ENCODE measurements at regions not wholly inside any gene's neighbourhood (a gene's known extent, or its start where the extent isn't known, plus 50 kb on each side); places are given as distances from the start of the nearest gene placed in this dataset.
A peak's percentile ranks its signal among the peaks of the same experiment; 100 is the strongest.
"Not testable (repeated sequence)": the region's sequence is repeated elsewhere in the genome, so short reads cannot be mapped to it uniquely, and the experiment has no call there.

GRCh38 chr15:77930490-77930889 is 147.0 kb downstream of the TBC1D2B start:
- H3K4me1 ChIP-seq (ENCODE audit: control insufficient read depth in 5 of 5, insufficient read depth in 5 of 5, low read length in 5 of 5); H3K27me3 ChIP-seq (ENCODE audit: control insufficient read depth in 5 of 5, insufficient read depth in 4 of 5, low read length in 5 of 5); H3K27ac ChIP-seq (ENCODE audit: low read depth, low read length); H3K9me3 ChIP-seq (ENCODE audit: control insufficient read depth in 5 of 5, low read length in 5 of 5); H3K4me3 ChIP-seq (ENCODE audit: low read depth in 1 of 5, low read length in 5 of 5); H3K9ac ChIP-seq (ENCODE audit: low read length in 5 of 5); H3K36me3 ChIP-seq (ENCODE audit: control insufficient read depth in 5 of 5, insufficient read depth in 5 of 5, low read length in 5 of 5): not testable (repeated sequence)

GRCh38 chr15:77926789-77927188 is 150.7 kb downstream of the TBC1D2B start:
- H3K9me3 ChIP-seq (ENCODE audit: control insufficient read depth in 5 of 5, low read length in 5 of 5); H3K27me3 ChIP-seq (ENCODE audit: control insufficient read depth in 5 of 5, insufficient read depth in 4 of 5, low read length in 5 of 5); H3K4me1 ChIP-seq (ENCODE audit: control insufficient read depth in 5 of 5, insufficient read depth in 5 of 5, low read length in 5 of 5); H3K36me3 ChIP-seq (ENCODE audit: control insufficient read depth in 5 of 5, insufficient read depth in 5 of 5, low read length in 5 of 5); H3K9ac ChIP-seq (ENCODE audit: low read length in 5 of 5); H3K27ac ChIP-seq (ENCODE audit: low read depth, low read length); H3K4me3 ChIP-seq (ENCODE audit: low read depth in 1 of 5, low read length in 5 of 5): not testable (repeated sequence)

GRCh38 chr15:77926296-77926695 is 151.2 kb downstream of the TBC1D2B start:
- not testable (repeated sequence) for H3K4me3 ChIP-seq (ENCODE audit: low read depth in 1 of 5, low read length in 5 of 5); H3K9me3 ChIP-seq (ENCODE audit: control insufficient read depth in 5 of 5, low read length in 5 of 5); H3K27me3 ChIP-seq (ENCODE audit: control insufficient read depth in 5 of 5, insufficient read depth in 4 of 5, low read length in 5 of 5); H3K36me3 ChIP-seq (ENCODE audit: control insufficient read depth in 5 of 5, insufficient read depth in 5 of 5, low read length in 5 of 5); H3K4me1 ChIP-seq (ENCODE audit: control insufficient read depth in 5 of 5, insufficient read depth in 5 of 5, low read length in 5 of 5); H3K27ac ChIP-seq (ENCODE audit: low read depth, low read length); H3K9ac ChIP-seq (ENCODE audit: low read length in 5 of 5)

GRCh38 chr15:77925101-77925500 is 152.4 kb downstream of the TBC1D2B start:
- H3K27ac ChIP-seq (ENCODE audit: low read depth, low read length); H3K9ac ChIP-seq (ENCODE audit: low read length in 5 of 5); H3K36me3 ChIP-seq (ENCODE audit: control insufficient read depth in 5 of 5, insufficient read depth in 5 of 5, low read length in 5 of 5); H3K4me1 ChIP-seq (ENCODE audit: control insufficient read depth in 5 of 5, insufficient read depth in 5 of 5, low read length in 5 of 5); H3K4me3 ChIP-seq (ENCODE audit: low read depth in 1 of 5, low read length in 5 of 5); H3K9me3 ChIP-seq (ENCODE audit: control insufficient read depth in 5 of 5, low read length in 5 of 5); H3K27me3 ChIP-seq (ENCODE audit: control insufficient read depth in 5 of 5, insufficient read depth in 4 of 5, low read length in 5 of 5): not testable (repeated sequence)

GRCh38 chr15:77921664-77922063 is 155.8 kb downstream of the TBC1D2B start:
- Histone ChIP-seq H3K9ac (ENCODE audit: low read length in 5 of 5) (no peak overlapping the region), H3K4me1 (ENCODE audit: control insufficient read depth in 5 of 5, insufficient read depth in 5 of 5, low read length in 5 of 5) (no peaks in the 10 kb centered on the region), H3K27ac (ENCODE audit: low read depth, low read length) (no peak overlapping the region), H3K36me3 (ENCODE audit: control insufficient read depth in 5 of 5, insufficient read depth in 5 of 5, low read length in 5 of 5) (no peaks in the 10 kb centered on the region), H3K9me3 (ENCODE audit: control insufficient read depth in 5 of 5, low read length in 5 of 5) (no peaks in the 10 kb centered on the region), H3K4me3 (ENCODE audit: low read depth in 1 of 5, low read length in 5 of 5) (no peak overlapping the region), H3K27me3 (ENCODE audit: control insufficient read depth in 5 of 5, insufficient read depth in 4 of 5, low read length in 5 of 5) (peaks cover 0 to 4% (median 0%) of the 10 kb centered on the region in 5 donors)

GRCh38 chr15:77916966-77917635 is 160.4 kb downstream of the TBC1D2B start:
- not testable (repeated sequence) for H3K4me1 ChIP-seq (ENCODE audit: control insufficient read depth in 5 of 5, insufficient read depth in 5 of 5, low read length in 5 of 5); H3K27me3 ChIP-seq (ENCODE audit: control insufficient read depth in 5 of 5, insufficient read depth in 4 of 5, low read length in 5 of 5); H3K27ac ChIP-seq (ENCODE audit: low read depth, low read length); H3K4me3 ChIP-seq (ENCODE audit: low read depth in 1 of 5, low read length in 5 of 5); H3K36me3 ChIP-seq (ENCODE audit: control insufficient read depth in 5 of 5, insufficient read depth in 5 of 5, low read length in 5 of 5); H3K9ac ChIP-seq (ENCODE audit: low read length in 5 of 5); H3K9me3 ChIP-seq (ENCODE audit: control insufficient read depth in 5 of 5, low read length in 5 of 5)

GRCh38 chr15:77915961-77916330 is 161.6 kb downstream of the TBC1D2B start:
- H3K36me3 ChIP-seq (ENCODE audit: control insufficient read depth in 5 of 5, insufficient read depth in 5 of 5, low read length in 5 of 5); H3K27ac ChIP-seq (ENCODE audit: low read depth, low read length); H3K4me1 ChIP-seq (ENCODE audit: control insufficient read depth in 5 of 5, insufficient read depth in 5 of 5, low read length in 5 of 5); H3K27me3 ChIP-seq (ENCODE audit: control insufficient read depth in 5 of 5, insufficient read depth in 4 of 5, low read length in 5 of 5); H3K4me3 ChIP-seq (ENCODE audit: low read depth in 1 of 5, low read length in 5 of 5); H3K9me3 ChIP-seq (ENCODE audit: control insufficient read depth in 5 of 5, low read length in 5 of 5); H3K9ac ChIP-seq (ENCODE audit: low read length in 5 of 5): not testable (repeated sequence)

- peaks cover 0 to 4% (median 0%) of the 10 kb centered on the region in 5 donors for H3K27me3 ChIP-seq (ENCODE audit: control insufficient read depth in 5 of 5, insufficient read depth in 4 of 5, low read length in 5 of 5)
- H3K4me3 ChIP-seq (ENCODE audit: low read depth in 1 of 5, low read length in 5 of 5), result no peak overlapping the region
- H3K4me1 ChIP-seq (ENCODE audit: control insufficient read depth in 5 of 5, insufficient read depth in 5 of 5, low read length in 5 of 5), result peaks cover 0 to 2% (median 0%) of the 10 kb centered on the region in 5 donors
- H3K9ac ChIP-seq (ENCODE audit: low read length in 5 of 5), result no peak overlapping the region
- H3K27ac ChIP-seq (ENCODE audit: low read depth, low read length), result no peak overlapping the region
- H3K9me3 ChIP-seq (ENCODE audit: control insufficient read depth in 5 of 5, low read length in 5 of 5), result no peaks in the 10 kb centered on the region
- H3K36me3 ChIP-seq (ENCODE audit: control insufficient read depth in 5 of 5, insufficient read depth in 5 of 5, low read length in 5 of 5), result no peaks in the 10 kb centered on the region
These were observed 162.1 kb downstream of the TBC1D2B start for GRCh38 chr15:77915261-77915960.

GRCh38 chr15:77914531-77914930 is 163.0 kb downstream of the TBC1D2B start:
- not testable (repeated sequence) for H3K27ac ChIP-seq (ENCODE audit: low read depth, low read length); H3K4me1 ChIP-seq (ENCODE audit: control insufficient read depth in 5 of 5, insufficient read depth in 5 of 5, low read length in 5 of 5); H3K27me3 ChIP-seq (ENCODE audit: control insufficient read depth in 5 of 5, insufficient read depth in 4 of 5, low read length in 5 of 5); H3K36me3 ChIP-seq (ENCODE audit: control insufficient read depth in 5 of 5, insufficient read depth in 5 of 5, low read length in 5 of 5); H3K9me3 ChIP-seq (ENCODE audit: control insufficient read depth in 5 of 5, low read length in 5 of 5); H3K4me3 ChIP-seq (ENCODE audit: low read depth in 1 of 5, low read length in 5 of 5); H3K9ac ChIP-seq (ENCODE audit: low read length in 5 of 5)

- not testable (repeated sequence) for H3K4me1 ChIP-seq (ENCODE audit: control insufficient read depth in 5 of 5, insufficient read depth in 5 of 5, low read length in 5 of 5); H3K27me3 ChIP-seq (ENCODE audit: control insufficient read depth in 5 of 5, insufficient read depth in 4 of 5, low read length in 5 of 5); H3K9me3 ChIP-seq (ENCODE audit: control insufficient read depth in 5 of 5, low read length in 5 of 5); H3K27ac ChIP-seq (ENCODE audit: low read depth, low read length); H3K36me3 ChIP-seq (ENCODE audit: control insufficient read depth in 5 of 5, insufficient read depth in 5 of 5, low read length in 5 of 5)
- Histone ChIP-seq H3K4me3 (ENCODE audit: low read depth in 1 of 5, low read length in 5 of 5) (peak overlapping the region; percentile 48 to 73 (median 69)), H3K9ac (ENCODE audit: low read length in 5 of 5) (peak overlapping the region in 2 of 5 donors; percentile 37 to 39)
These were observed 167.2 kb downstream of the TBC1D2B start for GRCh38 chr15:77910030-77910911.
